B cell (primary cell): ENCODE measurements at regions not wholly inside any gene's neighbourhood (a gene's known extent, or its start where the extent isn't known, plus 50 kb on each side); places are given as distances from the start of the nearest gene placed in this dataset.

ENCODE experiments used
- ATAC-seq: fragments of 200-7000 bp; cut with Tn5 transposase; one replicate; pipeline ENCODE4 v1.10.0; 2021; ENCODE audit warnings: low read depth, mild to moderate bottlenecking, moderate number of reproducible peaks, moderate library complexity
- CTCF ChIA-PET: fragments of 350-600 bp; sonication (Branson Sonifier 250); formaldehyde crosslinking; loops from one replicate; lab custom pipeline; 2021; ENCODE audit warnings: antibody characterized with exemption, inconsistent platforms; lab: Charles Lee
- POLR2A ChIA-PET: fragments of 350-600 bp; sonication (Branson Sonifier 250); formaldehyde crosslinking; loops from one replicate; lab custom pipeline; 2021; ENCODE audit warnings: antibody characterized with exemption; lab: Charles Lee
- DNase-seq: peaks from one replicate; pipeline ENCODE4 v3.0.0; 2013
- H2AFZ ChIP-seq: 2 replicates; pipeline ENCODE4 v1.6.1; 2012; ENCODE audit warnings: mild to moderate bottlenecking, low read depth, low read length; ENCODE audit not compliant: insufficient read depth, poor library complexity, severe bottlenecking
- H3K27ac ChIP-seq, 2 donors: 1 replicate in 1 of 2; 2 replicates in 1 of 2; pipeline ENCODE4 v1.5.1; 2012 to 2013; ENCODE audit warnings: low read length in 2 of 2, mild to moderate bottlenecking in 2 of 2, moderate library complexity in 1 of 2
- H3K27me3 ChIP-seq, 4 experiments: fragments of 200-600 bp in 1 of 4; sonication (generic) in 1 of 4; replicated peaks in 1 of 4; 1 replicate in 2 of 4; 2 replicates in 2 of 4; pipeline versions ENCODE4 v1.6.1 to v1.7.0; 2013 to 2016; ENCODE audit warnings: low read length in 3 of 4, mild to moderate bottlenecking in 2 of 4, mixed read lengths in 1 of 4, moderate library complexity in 1 of 4; ENCODE audit not compliant: insufficient read depth in 4 of 4, control insufficient read depth in 3 of 4; ENCODE audit errors: control extremely low read depth in 1 of 4
- H3K36me3 ChIP-seq, 2 experiments: replicated peaks in 1 of 2; 1 replicate in 1 of 2; 2 replicates in 1 of 2; pipeline versions ENCODE4 v1.6.1 to v1.7.1; 2013; ENCODE audit warnings: low read length in 1 of 2; ENCODE audit not compliant: insufficient read depth in 2 of 2, control insufficient read depth in 1 of 2; ENCODE audit errors: control extremely low read depth in 1 of 2, extremely low read depth in 1 of 2
- H3K4me1 ChIP-seq, 2 donors: fragments of 200-600 bp in 1 of 2; sonication (generic) in 1 of 2; 1 replicate in 1 of 2; 2 replicates in 1 of 2; pipeline versions ENCODE4 v1.5.1 to v1.6.1; 2013 to 2017; ENCODE audit warnings: low read length in 2 of 2; ENCODE audit not compliant: control insufficient read depth in 2 of 2, insufficient read depth in 2 of 2
- H3K4me2 ChIP-seq: replicated peaks from 2 replicates; pipeline ENCODE3; 2012; ENCODE audit warnings: mild to moderate bottlenecking, low read depth, low read length; ENCODE audit not compliant: poor library complexity, severe bottlenecking
- H3K4me3 ChIP-seq, 5 experiments: fragments of 200-600 bp in 1 of 5; sonication (generic) in 1 of 5; 1 replicate in 3 of 5; 2 replicates in 2 of 5; pipeline versions ENCODE4 v1.5.1 to v1.7.0; 2011 to 2016; ENCODE audit warnings: low read length in 4 of 5, mild to moderate bottlenecking in 4 of 5, low read depth in 2 of 5, control low read depth in 1 of 5, moderate library complexity in 1 of 5; ENCODE audit not compliant: insufficient read depth in 1 of 5; ENCODE audit errors: control extremely low read depth in 1 of 5, extremely low read depth in 1 of 5
- H3K79me2 ChIP-seq: fragments of 200-600 bp; sonication (generic); one replicate; pipeline ENCODE4 v1.6.0; 2016; ENCODE audit warnings: low read length; ENCODE audit not compliant: control insufficient read depth, insufficient read depth
- H3K9ac ChIP-seq: fragments of 200-600 bp; sonication (generic); 2 replicates; pipeline ENCODE4 v1.6.1; 2017; ENCODE audit warnings: mild to moderate bottlenecking, low read length, moderate library complexity
- H3K9me3 ChIP-seq, 3 donors: one replicate each; pipeline versions ENCODE4 v1.6.1 to v1.7.1; 2013; ENCODE audit warnings: low read length in 2 of 3; ENCODE audit not compliant: control insufficient read depth in 2 of 3, insufficient read depth in 1 of 3; ENCODE audit errors: control extremely low read depth in 1 of 3
- H4K20me1 ChIP-seq: 2 replicates; pipeline ENCODE4 v1.6.0; 2012; ENCODE audit warnings: mild to moderate bottlenecking, low read length; ENCODE audit not compliant: insufficient read depth, control insufficient read depth, poor library complexity, severe bottlenecking
- H3K27ac Mint-ChIP-seq: one replicate; pipeline ENCODE4 v1.8.0; 2021; ENCODE audit warnings: mixed read lengths
- H3K27me3 Mint-ChIP-seq: one replicate; pipeline ENCODE4 v1.8.0; 2021; ENCODE audit warnings: mixed read lengths
- H3K4me1 Mint-ChIP-seq: one replicate; pipeline ENCODE4 v1.8.0; 2021; ENCODE audit warnings: mixed read lengths
- H3K4me3 Mint-ChIP-seq: one replicate; pipeline ENCODE4 v1.8.0; 2021; ENCODE audit warnings: mixed read lengths
- H3K9me3 Mint-ChIP-seq: one replicate; pipeline ENCODE4 v1.8.0; 2022; ENCODE audit warnings: mixed read lengths; ENCODE audit not compliant: insufficient read depth
- EZH2 ChIP-seq: IDR thresholded peaks from 2 replicates; pipeline ENCODE4 v1.6.1; 2012; ENCODE audit warnings: borderline replicate concordance, low read depth, mild to moderate bottlenecking, moderate library complexity, low read length; ENCODE audit not compliant: insufficient read depth, poor library complexity, severe bottlenecking
- WGBS: methylation state at CpG from one replicate; pipeline ENCODE4 v1.1.5; 2013; ENCODE audit warnings: missing lambda C conversion rate; ENCODE audit not compliant: insufficient coverage; 5-methylcytosine and 5-hydroxymethylcytosine counted together
- intact Hi-C: fragments of 100-400 bp; cut with micrococcal nuclease; formaldehyde crosslinking; loops from one replicate; pipeline ENCODE4 v1.10.0; 2022
- TF ChIP-seq, protein P1 (sequence below): fragments of 200-600 bp; IDR thresholded peaks from one replicate; pipeline ENCODE4 v1.8.0; 2022; ENCODE audit warnings: antibody characterized with exemption, mild to moderate bottlenecking

DNA sequence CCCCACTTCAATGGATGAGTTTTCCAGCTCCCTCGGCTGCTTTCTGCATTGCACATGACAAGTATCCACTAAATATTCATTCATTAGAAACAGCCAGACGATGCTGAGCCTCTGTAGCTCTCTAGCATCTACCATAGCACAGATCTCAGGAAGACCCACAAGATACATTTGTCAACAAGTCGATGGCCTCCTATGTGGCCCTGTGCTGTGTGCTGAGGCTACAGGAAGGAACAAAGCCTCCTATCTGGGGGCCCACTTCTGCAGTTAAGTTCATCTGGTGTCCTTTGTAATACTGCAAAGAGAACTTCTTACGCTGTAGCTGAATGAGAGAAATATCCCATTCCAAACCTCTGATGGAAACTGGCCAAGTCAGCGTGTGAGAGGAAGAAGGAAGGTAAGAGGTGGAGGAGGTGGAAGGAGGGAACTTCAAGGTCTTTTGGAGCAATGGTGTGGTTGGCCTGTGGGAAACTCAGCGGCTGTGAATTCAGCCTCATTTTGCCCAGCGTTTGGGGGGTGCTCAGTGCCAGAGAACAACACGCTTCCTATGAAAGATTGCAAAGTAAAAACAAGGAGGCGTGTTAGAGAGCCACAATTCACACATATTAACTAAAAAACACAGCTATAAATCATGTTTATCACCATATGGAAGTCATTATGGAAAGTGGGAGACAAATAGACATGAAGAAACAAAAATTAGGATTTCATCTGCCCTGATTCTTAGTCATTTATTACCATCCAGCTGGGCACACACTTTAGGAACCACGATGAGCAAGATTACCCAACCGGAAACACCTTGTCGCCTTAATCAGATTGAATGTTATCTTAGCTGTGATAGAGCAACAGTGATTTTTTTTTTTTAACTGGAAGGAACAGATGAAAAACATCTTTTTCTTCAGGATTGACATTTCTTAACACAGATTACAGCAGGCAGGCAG is 62.2 kb upstream of the USP6NL start:
- ATAC-seq = no peak
- Histone ChIP-seq H3K4me2 (peak overlapping the region; percentile 65), H2AFZ (peak overlapping the region; percentile 38), H3K9ac (peak overlapping the region; percentile 45), H3K36me3 (no peaks in the 10 kb centered on the region), H3K9me3 (peaks cover 0 to 10% (median 1%) of the 10 kb centered on the region in 3 donors), H3K79me2 (peaks cover 30% of the 10 kb centered on the region), H3K27ac (peak overlapping the region; percentile 28 to 43), H3K4me3 (peak overlapping the region in 2 of 5 experiments; percentile 34 to 41), H3K27me3 (no peaks in the 10 kb centered on the region), H3K4me1 (peaks cover 77 to 83% of the 10 kb centered on the region in 2 donors), H4K20me1 (no peaks in the 10 kb centered on the region)
- Mint-ChIP-seq H3K27ac (peak overlapping the region; percentile 92), H3K27me3 (no peaks in the 10 kb centered on the region), H3K4me1 (peaks cover 84% of the 10 kb centered on the region), H3K4me3 (peak overlapping the region; percentile 79), H3K9me3 (no peaks in the 10 kb centered on the region)
- CTCF ChIA-PET = interaction anchor here (0.7 to 1.8 kb wide), 5 partner anchors 12 to 158 kb away, joined by 3 to 5 read pairs (median 5); no protein-coding TSS in a partner anchor
- POLR2A ChIA-PET = interaction anchor here (0.7 to 1.5 kb wide), 2 partner anchors 37 to 62 kb away, joined by 3 to 4 read pairs; partner anchors contain the start of gene USP6NL
- WGBS = 16% methylated on average over 6 of the region's 12 CpGs
- TF ChIP-seq, protein P1, sequence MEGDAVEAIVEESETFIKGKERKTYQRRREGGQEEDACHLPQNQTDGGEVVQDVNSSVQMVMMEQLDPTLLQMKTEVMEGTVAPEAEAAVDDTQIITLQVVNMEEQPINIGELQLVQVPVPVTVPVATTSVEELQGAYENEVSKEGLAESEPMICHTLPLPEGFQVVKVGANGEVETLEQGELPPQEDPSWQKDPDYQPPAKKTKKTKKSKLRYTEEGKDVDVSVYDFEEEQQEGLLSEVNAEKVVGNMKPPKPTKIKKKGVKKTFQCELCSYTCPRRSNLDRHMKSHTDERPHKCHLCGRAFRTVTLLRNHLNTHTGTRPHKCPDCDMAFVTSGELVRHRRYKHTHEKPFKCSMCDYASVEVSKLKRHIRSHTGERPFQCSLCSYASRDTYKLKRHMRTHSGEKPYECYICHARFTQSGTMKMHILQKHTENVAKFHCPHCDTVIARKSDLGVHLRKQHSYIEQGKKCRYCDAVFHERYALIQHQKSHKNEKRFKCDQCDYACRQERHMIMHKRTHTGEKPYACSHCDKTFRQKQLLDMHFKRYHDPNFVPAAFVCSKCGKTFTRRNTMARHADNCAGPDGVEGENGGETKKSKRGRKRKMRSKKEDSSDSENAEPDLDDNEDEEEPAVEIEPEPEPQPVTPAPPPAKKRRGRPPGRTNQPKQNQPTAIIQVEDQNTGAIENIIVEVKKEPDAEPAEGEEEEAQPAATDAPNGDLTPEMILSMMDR = no peak
- TF ChIP-seq EZH2 = no peak
- peak; percentile 46 for DNase-seq
- intact Hi-C loops = no loop called here
